ENCODE measurements at regions not wholly inside any gene's neighbourhood (a gene's known extent, or its start where the extent isn't known, plus 50 kb on each side); places are given as distances from the start of the nearest gene placed in this dataset.
"Not testable (repeated sequence)": the region's sequence is repeated elsewhere in the genome, so short reads cannot be mapped to it uniquely, and the experiment has no call there.

- no peak overlapping the region for H3K4me3 Mint-ChIP-seq
- peaks cover 36% of the 10 kb centered on the region for H3K27me3 Mint-ChIP-seq
- H3K9me3 Mint-ChIP-seq = no peaks in the 10 kb centered on the region
- no peaks in the 10 kb centered on the region for H3K36me3 Mint-ChIP-seq (ENCODE audit: insufficient read depth)
- H3K27ac Mint-ChIP-seq (ENCODE audit: low read depth) = no peak overlapping the region
- ATAC-seq (replicated peaks; ENCODE audit: extremely low read depth, poor library complexity, severe bottlenecking) (no peak), DNase-seq (ENCODE audit: low spot score in 2 of 2) (no peak)
- no peaks in the 10 kb centered on the region for H3K4me1 Mint-ChIP-seq
Measured at GRCh38 chr4:57199267-57199666, 89.1 kb upstream of the IGFBP7 start.

DNA sequence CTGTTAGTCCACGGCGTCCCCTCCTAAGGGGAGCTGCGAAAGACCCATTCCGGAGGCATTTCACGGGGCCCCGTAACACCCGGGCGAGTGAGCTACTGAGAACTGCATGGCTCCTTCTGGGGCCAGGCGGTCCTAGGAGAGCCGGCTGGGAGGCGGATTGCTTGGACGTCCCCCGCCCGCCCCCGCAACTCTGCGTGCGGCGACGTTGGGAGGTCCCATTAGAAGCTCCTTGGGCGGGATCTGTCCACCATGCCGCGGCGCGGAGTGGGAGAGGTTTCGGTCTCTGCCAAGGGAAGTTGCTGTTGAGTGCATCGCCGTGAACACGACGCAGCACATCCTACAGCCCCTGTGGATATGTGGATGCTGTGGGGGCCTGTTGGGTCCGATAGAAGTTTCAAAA is 85.4 kb upstream of the IGFBP7 start:
- no peak overlapping the region for H3K4me3 Mint-ChIP-seq
- H3K27me3 Mint-ChIP-seq = peaks cover 41% of the 10 kb centered on the region
- H3K27ac Mint-ChIP-seq (ENCODE audit: low read depth) = no peak overlapping the region
- no peaks in the 10 kb centered on the region for H3K36me3 Mint-ChIP-seq (ENCODE audit: insufficient read depth)
- DNase-seq (ENCODE audit: low spot score in 2 of 2) = no peak
- no peaks in the 10 kb centered on the region for H3K4me1 Mint-ChIP-seq
- no peaks in the 10 kb centered on the region for H3K9me3 Mint-ChIP-seq
- ATAC-seq (replicated peaks; ENCODE audit: extremely low read depth, poor library complexity, severe bottlenecking) = no peak

- H3K4me3 Mint-ChIP-seq = no peak overlapping the region
- H3K9me3 Mint-ChIP-seq = no peaks in the 10 kb centered on the region
- H3K36me3 Mint-ChIP-seq (ENCODE audit: insufficient read depth) = no peaks in the 10 kb centered on the region
- H3K27ac Mint-ChIP-seq (ENCODE audit: low read depth) = no peak overlapping the region
- H3K4me1 Mint-ChIP-seq = no peaks in the 10 kb centered on the region
- H3K27me3 Mint-ChIP-seq = peaks cover 34% of the 10 kb centered on the region
- ATAC-seq (replicated peaks; ENCODE audit: extremely low read depth, poor library complexity, severe bottlenecking) = no peak
- DNase-seq (ENCODE audit: low spot score in 2 of 2) = no peak
Measured at GRCh38 chr4:57194068-57194611, 84.0 kb upstream of the IGFBP7 start.

- no peaks in the 10 kb centered on the region for H3K36me3 Mint-ChIP-seq (ENCODE audit: insufficient read depth)
- H3K9me3 Mint-ChIP-seq = no peaks in the 10 kb centered on the region
- no peak for ATAC-seq (replicated peaks; ENCODE audit: extremely low read depth, poor library complexity, severe bottlenecking)
- H3K27me3 Mint-ChIP-seq = peaks cover 26% of the 10 kb centered on the region
- H3K27ac Mint-ChIP-seq (ENCODE audit: low read depth) = no peak overlapping the region
- DNase-seq (ENCODE audit: low spot score in 2 of 2) = no peak
- no peaks in the 10 kb centered on the region for H3K4me1 Mint-ChIP-seq
- H3K4me3 Mint-ChIP-seq = no peak overlapping the region
Measured at GRCh38 chr4:57193209-57193810, 83.1 kb upstream of the IGFBP7 start.

DNA sequence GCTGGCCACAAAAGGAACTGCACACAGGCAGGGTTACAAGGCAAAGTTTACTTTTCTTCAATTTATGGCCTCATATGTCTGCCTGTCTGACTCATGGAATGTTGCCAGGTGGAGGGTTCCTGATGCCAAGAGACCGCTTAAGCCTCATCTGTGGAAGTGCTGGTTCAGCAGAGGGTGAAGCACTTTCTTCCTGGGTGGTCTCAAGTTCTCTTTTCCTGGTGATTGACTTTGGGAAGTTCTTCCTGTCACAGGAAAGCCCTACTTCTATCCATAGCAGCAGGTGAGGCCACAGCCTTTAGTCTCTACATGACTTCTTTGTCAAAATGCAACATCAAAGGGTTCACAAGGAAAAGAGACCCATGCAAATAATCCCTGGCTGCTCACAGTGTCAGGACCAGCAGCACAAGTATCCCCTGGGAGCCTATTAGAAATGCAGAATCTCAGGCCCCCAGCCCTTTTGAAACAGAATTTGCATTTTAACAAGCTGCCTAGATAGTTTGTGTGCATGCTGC is 81.4 kb upstream of the IGFBP7 start:
- Mint-ChIP-seq H3K4me1 (no peaks in the 10 kb centered on the region), H3K4me3 (no peak overlapping the region), H3K27me3 (peaks cover 11% of the 10 kb centered on the region), H3K36me3 (ENCODE audit: insufficient read depth) (no peaks in the 10 kb centered on the region), H3K9me3 (no peaks in the 10 kb centered on the region), H3K27ac (ENCODE audit: low read depth) (no peak overlapping the region)
- ATAC-seq (replicated peaks; ENCODE audit: extremely low read depth, poor library complexity, severe bottlenecking) (no peak), DNase-seq (ENCODE audit: low spot score in 2 of 2) (no peak)

GRCh38 chr4:57190601-57191481 is 80.7 kb upstream of the IGFBP7 start:
- DNase-seq (ENCODE audit: low spot score in 2 of 2) = no peak
- Mint-ChIP-seq H3K36me3 (ENCODE audit: insufficient read depth) (no peaks in the 10 kb centered on the region), H3K4me1 (no peaks in the 10 kb centered on the region), H3K27me3 (peaks cover 9% of the 10 kb centered on the region), H3K9me3 (no peaks in the 10 kb centered on the region), H3K27ac (ENCODE audit: low read depth) (no peak overlapping the region), H3K4me3 (no peak overlapping the region)
- no peak for ATAC-seq (replicated peaks; ENCODE audit: extremely low read depth, poor library complexity, severe bottlenecking)

- ATAC-seq (replicated peaks; ENCODE audit: extremely low read depth, poor library complexity, severe bottlenecking) (no peak), DNase-seq (ENCODE audit: low spot score in 2 of 2) (no peak)
- no peaks in the 10 kb centered on the region for H3K9me3 Mint-ChIP-seq
- peaks cover 19% of the 10 kb centered on the region for H3K27me3 Mint-ChIP-seq
- H3K4me3 Mint-ChIP-seq = no peak overlapping the region
- H3K36me3 Mint-ChIP-seq (ENCODE audit: insufficient read depth) = no peaks in the 10 kb centered on the region
- no peaks in the 10 kb centered on the region for H3K4me1 Mint-ChIP-seq
- H3K27ac Mint-ChIP-seq (ENCODE audit: low read depth) = no peak overlapping the region
Measured at GRCh38 chr4:57187246-57187645, 77.1 kb upstream of the IGFBP7 start.

DNA sequence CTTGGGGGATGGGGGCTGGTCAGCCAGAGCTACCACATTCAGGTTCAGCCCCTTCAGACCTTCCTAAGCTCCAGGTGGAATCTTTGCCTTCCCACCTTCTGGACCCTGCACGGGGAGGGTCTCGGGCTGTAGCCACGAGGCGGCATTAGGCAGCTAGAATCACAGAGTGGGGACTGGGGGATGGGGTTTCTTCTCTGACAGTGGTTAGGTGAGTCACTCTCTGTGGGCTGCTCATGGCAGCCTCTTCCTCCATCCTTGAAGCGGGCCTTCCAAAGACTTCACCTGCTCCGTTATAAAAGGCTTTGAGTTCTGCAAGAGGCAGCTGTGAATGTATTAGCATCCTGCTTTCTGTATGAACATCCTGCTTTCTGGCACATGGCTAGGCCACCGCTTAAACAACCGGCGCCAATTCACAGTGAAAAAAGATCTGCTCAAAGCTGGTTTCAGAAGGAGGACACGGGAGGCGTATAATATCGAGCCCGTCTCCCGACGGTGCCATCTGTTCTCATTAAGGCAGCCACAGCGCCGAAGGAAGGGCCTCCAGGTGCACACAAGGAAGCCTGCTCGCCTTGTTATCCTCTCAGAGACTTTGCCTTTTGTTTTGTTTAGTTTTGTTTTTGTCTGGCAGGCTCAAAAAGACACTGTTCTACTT is 74.3 kb upstream of the IGFBP7 start:
- no peak for DNase-seq (ENCODE audit: low spot score in 2 of 2)

GRCh38 chr4:57182132-57182874 is 72.1 kb upstream of the IGFBP7 start:
- no peak for DNase-seq (ENCODE audit: low spot score in 2 of 2)

More for the DNA sequence above, 74.3 kb upstream of the IGFBP7 start:
- Mint-ChIP-seq H3K9me3 (no peaks in the 10 kb centered on the region), H3K27ac (ENCODE audit: low read depth) (no peak overlapping the region), H3K4me3 (no peak overlapping the region), H3K27me3 (peaks cover 22% of the 10 kb centered on the region), H3K4me1 (no peaks in the 10 kb centered on the region), H3K36me3 (ENCODE audit: insufficient read depth) (no peaks in the 10 kb centered on the region)
- no peak for ATAC-seq (replicated peaks; ENCODE audit: extremely low read depth, poor library complexity, severe bottlenecking)

DNA sequence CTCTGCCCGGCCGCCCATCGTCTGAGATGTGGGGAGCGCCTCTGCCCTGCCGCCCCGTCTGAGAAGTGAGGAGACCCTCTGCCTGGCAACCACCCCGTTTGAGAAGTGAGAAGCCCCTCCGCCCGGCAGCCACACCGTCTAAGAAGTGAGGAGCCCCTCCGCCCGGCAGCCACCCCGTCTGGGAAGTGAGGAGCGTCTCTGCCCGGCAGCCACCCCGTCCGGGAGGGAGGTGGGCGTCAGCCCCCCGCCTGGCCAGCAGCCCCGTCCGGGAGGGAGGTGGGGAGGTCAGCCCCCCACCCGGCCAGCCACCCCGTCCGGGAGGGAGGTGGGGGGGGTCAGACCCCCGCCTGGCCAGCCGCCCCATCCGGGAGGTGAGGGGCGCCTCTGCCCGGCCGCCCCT is 63.0 kb upstream of the IGFBP7 start:
- not testable (repeated sequence) for H3K27ac Mint-ChIP-seq (ENCODE audit: low read depth); DNase-seq (ENCODE audit: low spot score in 2 of 2); H3K4me3 Mint-ChIP-seq; H3K4me1 Mint-ChIP-seq; H3K9me3 Mint-ChIP-seq; ATAC-seq (replicated peaks; ENCODE audit: extremely low read depth, poor library complexity, severe bottlenecking); H3K36me3 Mint-ChIP-seq (ENCODE audit: insufficient read depth)
- H3K27me3 Mint-ChIP-seq = peaks cover 41% of the 10 kb centered on the region

More at GRCh38 chr4:57182132-57182874, 72.1 kb upstream of the IGFBP7 start:
- no peaks in the 10 kb centered on the region for H3K4me1 Mint-ChIP-seq
- H3K36me3 Mint-ChIP-seq (ENCODE audit: insufficient read depth) = no peaks in the 10 kb centered on the region
- H3K9me3 Mint-ChIP-seq = no peaks in the 10 kb centered on the region
- ATAC-seq (replicated peaks; ENCODE audit: extremely low read depth, poor library complexity, severe bottlenecking) = no peak
- H3K27me3 Mint-ChIP-seq = peaks cover 29% of the 10 kb centered on the region
- H3K27ac Mint-ChIP-seq (ENCODE audit: low read depth) = no peak overlapping the region
- H3K4me3 Mint-ChIP-seq = no peak overlapping the region

DNA sequence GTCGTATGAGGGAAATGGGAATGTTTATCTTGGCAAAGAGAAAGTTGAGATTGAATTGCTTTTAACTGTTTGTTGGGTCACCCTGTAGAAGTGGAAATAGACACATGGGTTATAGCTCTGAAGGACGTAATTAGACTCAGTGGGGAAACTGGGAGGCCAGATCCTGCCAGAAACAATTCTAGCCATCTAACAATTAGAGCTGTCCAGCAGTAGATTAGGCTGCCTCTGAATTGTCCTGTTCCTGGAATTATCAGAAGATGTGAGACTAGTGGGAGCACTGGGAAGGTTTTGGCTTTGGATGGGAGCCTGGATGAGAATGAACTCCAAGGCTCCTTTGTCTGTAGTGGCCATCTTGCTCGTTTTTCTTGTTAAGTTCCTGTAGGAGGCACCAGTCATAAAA is 61.9 kb upstream of the IGFBP7 start:
- ATAC-seq (replicated peaks; ENCODE audit: extremely low read depth, poor library complexity, severe bottlenecking) (no peak), DNase-seq (ENCODE audit: low spot score in 2 of 2) (no peak)
- Mint-ChIP-seq H3K9me3 (no peaks in the 10 kb centered on the region), H3K27ac (ENCODE audit: low read depth) (no peak overlapping the region), H3K4me1 (no peaks in the 10 kb centered on the region), H3K4me3 (no peak overlapping the region), H3K36me3 (ENCODE audit: insufficient read depth) (no peaks in the 10 kb centered on the region), H3K27me3 (peaks cover 41% of the 10 kb centered on the region)

DNA sequence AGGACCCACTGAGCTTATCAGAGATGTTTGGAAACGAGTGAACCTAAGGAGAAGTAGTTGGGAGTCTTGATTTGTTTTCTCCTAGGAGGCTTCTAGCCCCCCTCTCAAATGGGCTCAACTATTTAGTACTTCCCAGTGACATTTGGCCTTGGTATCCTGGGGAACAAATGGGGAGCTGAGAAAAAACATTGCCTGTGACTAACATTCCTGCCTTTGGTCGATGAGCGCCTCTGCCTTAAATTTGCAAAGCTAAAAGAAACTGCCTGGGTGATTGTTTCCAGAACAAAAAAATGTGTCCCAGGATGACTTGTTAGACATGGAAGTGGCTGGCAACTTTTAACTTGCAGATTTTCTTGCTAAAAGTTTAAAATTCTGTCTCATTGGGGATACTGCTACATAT is 58.8 kb upstream of the IGFBP7 start:
- DNase-seq (ENCODE audit: low spot score in 2 of 2) (no peak), ATAC-seq (replicated peaks; ENCODE audit: extremely low read depth, poor library complexity, severe bottlenecking) (no peak)
- peaks cover 2% of the 10 kb centered on the region for H3K36me3 Mint-ChIP-seq (ENCODE audit: insufficient read depth)
- no peaks in the 10 kb centered on the region for H3K9me3 Mint-ChIP-seq
- no peak overlapping the region for H3K4me3 Mint-ChIP-seq
- H3K27ac Mint-ChIP-seq (ENCODE audit: low read depth) = no peak overlapping the region
- peaks cover 55% of the 10 kb centered on the region for H3K27me3 Mint-ChIP-seq
- peaks cover 8% of the 10 kb centered on the region for H3K4me1 Mint-ChIP-seq

All from central memory CD8-positive, alpha-beta T cell (primary cell).